ENCODE measurements at regions not wholly inside any gene's neighbourhood (a gene's known extent, or its start where the extent isn't known, plus 50 kb on each side); places are given as distances from the start of the nearest gene placed in this dataset.

DNA sequence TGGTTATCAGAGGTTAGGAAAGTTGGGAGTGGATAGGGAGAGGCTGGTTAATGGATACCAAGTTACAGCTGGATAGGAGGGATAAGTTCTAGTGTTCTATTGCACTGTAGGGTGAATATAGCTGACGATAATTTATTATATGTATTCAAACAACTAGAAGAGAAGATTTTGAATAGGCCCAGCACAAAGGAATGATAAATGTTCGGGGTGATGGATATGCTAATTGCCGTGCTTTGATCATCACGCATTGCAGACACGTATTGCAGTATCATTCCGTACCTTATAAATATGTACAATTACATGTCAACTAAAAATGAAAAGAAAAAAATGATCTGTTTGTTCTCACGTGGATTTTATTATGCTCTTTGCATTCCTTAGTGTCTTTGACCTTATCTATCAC is 369.2 kb upstream of the PKDCC start:
- Histone ChIP-seq H3K4me3 (ENCODE audit: low read length) (no peak overlapping the region), H3K27ac (ENCODE audit: low read length) (no peak overlapping the region), H3K9ac (ENCODE audit: low read length) (no peak overlapping the region), H4K20me1 (ENCODE audit: insufficient read depth, low read length) (no peaks in the 10 kb centered on the region), H3K36me3 (replicated peaks; ENCODE audit: low read depth, low read length) (no peaks in the 10 kb centered on the region), H2AFZ (ENCODE audit: low read depth, low read length) (no peak overlapping the region), H3K4me1 (ENCODE audit: low read length) (no peaks in the 10 kb centered on the region), H3K4me2 (ENCODE audit: low read length) (no peak overlapping the region), H3K27me3 (ENCODE audit: low read depth, low read length) (no peaks in the 10 kb centered on the region), H3K9me3 (ENCODE audit: insufficient read depth, low read length) (no peaks in the 10 kb centered on the region), H3K79me2 (ENCODE audit: low read length) (no peaks in the 10 kb centered on the region)
- TF ChIP-seq EZH2phosphoT487 (IDR thresholded peaks at IDR 0.05; ENCODE audit: low read depth) = no peak
- TF ChIP-seq, protein P1, sequence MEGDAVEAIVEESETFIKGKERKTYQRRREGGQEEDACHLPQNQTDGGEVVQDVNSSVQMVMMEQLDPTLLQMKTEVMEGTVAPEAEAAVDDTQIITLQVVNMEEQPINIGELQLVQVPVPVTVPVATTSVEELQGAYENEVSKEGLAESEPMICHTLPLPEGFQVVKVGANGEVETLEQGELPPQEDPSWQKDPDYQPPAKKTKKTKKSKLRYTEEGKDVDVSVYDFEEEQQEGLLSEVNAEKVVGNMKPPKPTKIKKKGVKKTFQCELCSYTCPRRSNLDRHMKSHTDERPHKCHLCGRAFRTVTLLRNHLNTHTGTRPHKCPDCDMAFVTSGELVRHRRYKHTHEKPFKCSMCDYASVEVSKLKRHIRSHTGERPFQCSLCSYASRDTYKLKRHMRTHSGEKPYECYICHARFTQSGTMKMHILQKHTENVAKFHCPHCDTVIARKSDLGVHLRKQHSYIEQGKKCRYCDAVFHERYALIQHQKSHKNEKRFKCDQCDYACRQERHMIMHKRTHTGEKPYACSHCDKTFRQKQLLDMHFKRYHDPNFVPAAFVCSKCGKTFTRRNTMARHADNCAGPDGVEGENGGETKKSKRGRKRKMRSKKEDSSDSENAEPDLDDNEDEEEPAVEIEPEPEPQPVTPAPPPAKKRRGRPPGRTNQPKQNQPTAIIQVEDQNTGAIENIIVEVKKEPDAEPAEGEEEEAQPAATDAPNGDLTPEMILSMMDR (IDR thresholded peaks at IDR 0.05; ENCODE audit: low read depth, low read length) = no peak

DNA sequence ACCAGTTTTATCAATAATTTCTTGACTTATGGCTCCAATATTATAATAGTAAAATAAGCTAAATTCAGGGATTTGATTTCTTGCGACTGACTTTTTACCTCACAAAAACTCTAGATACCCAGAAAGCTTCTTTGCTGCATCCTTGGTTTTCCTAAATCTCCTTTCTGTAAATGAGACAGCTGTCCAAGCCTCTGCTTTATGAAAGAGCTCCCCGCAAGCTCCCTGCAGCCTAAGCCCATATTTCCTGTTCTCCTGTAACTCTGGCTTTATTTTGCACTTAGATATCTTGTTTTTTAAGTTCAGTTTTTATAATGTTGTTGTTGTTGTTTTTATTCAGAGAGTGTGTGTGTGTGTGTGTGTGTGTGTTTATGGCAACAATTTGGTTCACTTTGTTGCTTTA is 361.7 kb upstream of the PKDCC start:
- no peaks in the 10 kb centered on the region for H4K20me1 ChIP-seq (ENCODE audit: insufficient read depth, low read length)
- no peaks in the 10 kb centered on the region for H3K4me1 ChIP-seq (ENCODE audit: low read length)
- H3K9me3 ChIP-seq (ENCODE audit: insufficient read depth, low read length) = no peaks in the 10 kb centered on the region
- no peak overlapping the region for H3K9ac ChIP-seq (ENCODE audit: low read length)
- no peak overlapping the region for H2AFZ ChIP-seq (ENCODE audit: low read depth, low read length)
- H3K4me3 ChIP-seq (ENCODE audit: low read length) = no peak overlapping the region
- H3K27me3 ChIP-seq (ENCODE audit: low read depth, low read length) = no peaks in the 10 kb centered on the region
- no peak overlapping the region for H3K4me2 ChIP-seq (ENCODE audit: low read length)
- no peaks in the 10 kb centered on the region for H3K36me3 ChIP-seq (replicated peaks; ENCODE audit: low read depth, low read length)
- no peaks in the 10 kb centered on the region for H3K79me2 ChIP-seq (ENCODE audit: low read length)
- H3K27ac ChIP-seq (ENCODE audit: low read length) = no peak overlapping the region
- TF ChIP-seq, protein P1 (IDR thresholded peaks at IDR 0.05; ENCODE audit: low read depth, low read length) = no peak
- TF ChIP-seq EZH2phosphoT487 (IDR thresholded peaks at IDR 0.05; ENCODE audit: low read depth) = no peak

DNA sequence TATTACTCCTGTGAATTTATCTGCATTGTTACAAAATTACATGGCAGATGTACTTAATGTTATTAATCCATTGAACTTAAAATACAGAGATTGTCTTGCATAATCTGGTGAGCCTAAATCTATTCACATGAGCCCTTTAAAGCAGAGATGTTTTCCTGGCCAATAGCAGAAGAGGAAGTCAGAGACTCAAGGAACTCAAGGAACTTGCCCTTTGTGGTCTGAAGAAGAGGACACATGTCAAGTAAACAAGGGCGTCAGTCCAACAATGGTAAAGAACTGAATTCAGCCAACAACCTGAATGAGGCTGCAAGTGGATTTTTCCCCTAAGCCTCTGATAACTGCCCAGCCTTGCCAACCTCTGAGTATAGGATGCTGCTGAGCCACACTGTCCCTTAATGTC is 356.3 kb upstream of the PKDCC start:
- no peaks in the 10 kb centered on the region for H3K27me3 ChIP-seq (ENCODE audit: low read depth, low read length)
- no peaks in the 10 kb centered on the region for H3K9me3 ChIP-seq (ENCODE audit: insufficient read depth, low read length)
- no peaks in the 10 kb centered on the region for H3K36me3 ChIP-seq (replicated peaks; ENCODE audit: low read depth, low read length)
- no peak overlapping the region for H3K4me2 ChIP-seq (ENCODE audit: low read length)
- no peaks in the 10 kb centered on the region for H4K20me1 ChIP-seq (ENCODE audit: insufficient read depth, low read length)
- H2AFZ ChIP-seq (ENCODE audit: low read depth, low read length) = no peak overlapping the region
- H3K9ac ChIP-seq (ENCODE audit: low read length) = no peak overlapping the region
- no peak overlapping the region for H3K27ac ChIP-seq (ENCODE audit: low read length)
- no peaks in the 10 kb centered on the region for H3K79me2 ChIP-seq (ENCODE audit: low read length)
- TF ChIP-seq, protein P1 (IDR thresholded peaks at IDR 0.05; ENCODE audit: low read depth, low read length) = no peak
- TF ChIP-seq EZH2phosphoT487 (IDR thresholded peaks at IDR 0.05; ENCODE audit: low read depth) = no peak
- no peaks in the 10 kb centered on the region for H3K4me1 ChIP-seq (ENCODE audit: low read length)
- H3K4me3 ChIP-seq (ENCODE audit: low read length) = no peak overlapping the region

DNA sequence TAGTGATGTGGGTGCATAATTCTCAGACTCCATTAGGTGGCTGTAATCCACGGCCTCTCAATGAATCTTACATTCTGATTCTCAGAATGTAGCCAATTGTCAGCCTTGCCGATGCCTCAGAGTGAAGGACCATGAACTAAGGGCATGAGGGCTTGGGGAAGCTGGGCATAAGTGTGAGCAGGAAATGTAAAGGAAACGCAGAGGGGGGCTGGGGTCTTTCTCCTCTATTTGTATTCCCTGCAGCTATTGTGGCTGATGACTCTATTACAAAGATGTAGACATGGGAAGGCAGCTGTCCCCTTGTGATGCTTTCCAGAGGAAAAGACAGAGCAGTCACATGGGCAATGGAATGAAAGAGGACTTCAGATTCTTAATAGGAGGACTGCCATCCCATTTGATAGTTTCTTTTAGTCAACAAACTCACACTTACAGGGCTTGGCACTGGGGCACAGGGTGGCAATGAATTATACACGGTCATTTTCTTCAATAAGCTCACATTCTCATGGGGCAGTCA is 353.2 kb upstream of the PKDCC start:
- H3K27ac ChIP-seq (ENCODE audit: low read length) = no peak overlapping the region
- H3K4me2 ChIP-seq (ENCODE audit: low read length) = no peak overlapping the region
- peaks cover 10% of the 10 kb centered on the region for H3K4me1 ChIP-seq (ENCODE audit: low read length)
- no peaks in the 10 kb centered on the region for H4K20me1 ChIP-seq (ENCODE audit: insufficient read depth, low read length)
- H3K36me3 ChIP-seq (replicated peaks; ENCODE audit: low read depth, low read length) = no peaks in the 10 kb centered on the region
- no peaks in the 10 kb centered on the region for H3K9me3 ChIP-seq (ENCODE audit: insufficient read depth, low read length)
- no peak overlapping the region for H3K9ac ChIP-seq (ENCODE audit: low read length)
- no peak overlapping the region for H2AFZ ChIP-seq (ENCODE audit: low read depth, low read length)
- H3K27me3 ChIP-seq (ENCODE audit: low read depth, low read length) = no peaks in the 10 kb centered on the region
- H3K79me2 ChIP-seq (ENCODE audit: low read length) = no peaks in the 10 kb centered on the region
- TF ChIP-seq, protein P1 (IDR thresholded peaks at IDR 0.05; ENCODE audit: low read depth, low read length) = no peak
- no peak for TF ChIP-seq EZH2phosphoT487 (IDR thresholded peaks at IDR 0.05; ENCODE audit: low read depth)
- H3K4me3 ChIP-seq (ENCODE audit: low read length) = no peak overlapping the region
